HUES48 (cell line): ENCODE measurements at regions not wholly inside any gene's neighbourhood (a gene's known extent, or its start where the extent isn't known, plus 50 kb on each side); places are given as distances from the start of the nearest gene placed in this dataset.

Experiments
- H3K27ac ChIP-seq: one replicate; pipeline ENCODE4 v1.7.0; 2013; ENCODE audit warnings: low read depth, low read length, inconsistent platforms
- H3K27me3 ChIP-seq: 2 replicates; pipeline ENCODE4 v1.6.1; 2013; ENCODE audit warnings: mild to moderate bottlenecking, low read length; ENCODE audit not compliant: control insufficient read depth, insufficient read depth
- H3K36me3 ChIP-seq: 2 replicates; pipeline ENCODE4 v1.6.1; 2013; ENCODE audit warnings: low read length; ENCODE audit not compliant: control insufficient read depth, insufficient read depth
- H3K4me1 ChIP-seq: 2 replicates; pipeline ENCODE4 v1.6.1; 2013; ENCODE audit warnings: mild to moderate bottlenecking, low read length; ENCODE audit not compliant: control insufficient read depth, insufficient read depth
- H3K4me3 ChIP-seq: 2 replicates; pipeline ENCODE4 v1.5.1; 2013; ENCODE audit warnings: mild to moderate bottlenecking, low read depth, low read length
- H3K9ac ChIP-seq: 2 replicates; pipeline ENCODE4 v1.6.1; 2013; ENCODE audit warnings: mild to moderate bottlenecking, low read depth, low read length, moderate library complexity
- H3K9me3 ChIP-seq: 2 replicates; pipeline ENCODE4 v1.6.1; 2013; ENCODE audit warnings: low read length; ENCODE audit not compliant: control insufficient read depth, insufficient read depth

- Histone ChIP-seq H3K9ac (no peak overlapping the region), H3K27me3 (peaks cover 100% of the 10 kb centered on the region), H3K27ac (no peak overlapping the region), H3K36me3 (no peaks in the 10 kb centered on the region), H3K4me3 (no peak overlapping the region), H3K9me3 (no peaks in the 10 kb centered on the region), H3K4me1 (peaks cover 17% of the 10 kb centered on the region)
Observed at GRCh38 chr12:54127538-54128259, 61.1 kb downstream of the SMUG1 start.

GRCh38 chr12:54128416-54128815 is 60.4 kb downstream of the SMUG1 start:
- Histone ChIP-seq H3K9ac (no peak overlapping the region), H3K4me3 (no peak overlapping the region), H3K27ac (no peak overlapping the region), H3K36me3 (no peaks in the 10 kb centered on the region), H3K4me1 (peaks cover 18% of the 10 kb centered on the region), H3K9me3 (no peaks in the 10 kb centered on the region), H3K27me3 (peaks cover 100% of the 10 kb centered on the region)

GRCh38 chr12:54129028-54129903 is 59.5 kb downstream of the SMUG1 start:
- no peak overlapping the region for H3K4me3 ChIP-seq
- H3K27ac ChIP-seq: no peak overlapping the region
- peaks cover 100% of the 10 kb centered on the region for H3K27me3 ChIP-seq
- no peaks in the 10 kb centered on the region for H3K9me3 ChIP-seq
- no peak overlapping the region for H3K9ac ChIP-seq
- no peaks in the 10 kb centered on the region for H3K36me3 ChIP-seq
- peaks cover 21% of the 10 kb centered on the region for H3K4me1 ChIP-seq
